ENCODE measurements at regions not wholly inside any gene's neighbourhood (a gene's known extent, or its start where the extent isn't known, plus 50 kb on each side); places are given as distances from the start of the nearest gene placed in this dataset.

GRCh38 chr2:2560374-2561015, 229.4 kb upstream of the MYT1L start:
- DNase-seq, result no peak
- Histone ChIP-seq H3K4me1 (ENCODE audit: low read length) (no peaks in the 10 kb centered on the region), H3K4me3 (ENCODE audit: low read length) (no peak overlapping the region), H3K4me2 (ENCODE audit: low read depth, low read length) (no peak overlapping the region), H3K27me3 (replicated peaks; ENCODE audit: insufficient read depth, low read length) (no peaks in the 10 kb centered on the region), H3K79me2 (ENCODE audit: low read length) (no peaks in the 10 kb centered on the region), H4K20me1 (ENCODE audit: insufficient read depth, low read length) (no peaks in the 10 kb centered on the region), H3K9ac (ENCODE audit: low read length) (no peak overlapping the region), H3K9me2 (replicated peaks; ENCODE audit: insufficient read depth, low read length) (no peaks in the 10 kb centered on the region), H3K27ac (ENCODE audit: low read length) (no peak overlapping the region), H2AFZ (ENCODE audit: low read length) (no peak overlapping the region), H3K9me3 (replicated peaks; ENCODE audit: insufficient read depth, low read length) (no peaks in the 10 kb centered on the region), H3K36me3 (replicated peaks; ENCODE audit: insufficient read depth, low read length) (no peaks in the 10 kb centered on the region), H3F3A (ENCODE audit: insufficient read depth, low read length) (no peaks in the 10 kb centered on the region)
- TF ChIP-seq EZH2 (optimal IDR thresholded peaks at IDR 0.05; ENCODE audit: low read depth, low read length) (no peak), EZH2phosphoT487 (IDR thresholded peaks at IDR 0.05; ENCODE audit: low read length) (no peak), CTCF (IDR thresholded peaks at IDR 0.05; ENCODE audit: low read length) (no peak)

GRCh38 chr2:2558476-2558875, 227.4 kb upstream of the MYT1L start:
- no peak overlapping the region for H3K4me3 ChIP-seq (ENCODE audit: low read length)
- no peaks in the 10 kb centered on the region for H3K9me3 ChIP-seq (replicated peaks; ENCODE audit: insufficient read depth, low read length)
- no peaks in the 10 kb centered on the region for H3K27me3 ChIP-seq (replicated peaks; ENCODE audit: insufficient read depth, low read length)
- H3K4me1 ChIP-seq (ENCODE audit: low read length), result no peaks in the 10 kb centered on the region
- no peak overlapping the region for H3K27ac ChIP-seq (ENCODE audit: low read length)
- DNase-seq, result no peak
- H3K9ac ChIP-seq (ENCODE audit: low read length), result no peak overlapping the region
- H2AFZ ChIP-seq (ENCODE audit: low read length), result no peak overlapping the region
- no peak for TF ChIP-seq CTCF (IDR thresholded peaks at IDR 0.05; ENCODE audit: low read length)
- no peak for TF ChIP-seq EZH2 (optimal IDR thresholded peaks at IDR 0.05; ENCODE audit: low read depth, low read length)
- TF ChIP-seq EZH2phosphoT487 (IDR thresholded peaks at IDR 0.05; ENCODE audit: low read length), result no peak
- H3K79me2 ChIP-seq (ENCODE audit: low read length), result no peaks in the 10 kb centered on the region
- H3K36me3 ChIP-seq (replicated peaks; ENCODE audit: insufficient read depth, low read length), result no peaks in the 10 kb centered on the region
- H4K20me1 ChIP-seq (ENCODE audit: insufficient read depth, low read length), result no peaks in the 10 kb centered on the region
- H3K4me2 ChIP-seq (ENCODE audit: low read depth, low read length), result no peak overlapping the region
- no peaks in the 10 kb centered on the region for H3F3A ChIP-seq (ENCODE audit: insufficient read depth, low read length)
- H3K9me2 ChIP-seq (replicated peaks; ENCODE audit: insufficient read depth, low read length), result no peaks in the 10 kb centered on the region

- no peaks in the 10 kb centered on the region for H3K79me2 ChIP-seq (ENCODE audit: low read length)
- H3K27ac ChIP-seq (ENCODE audit: low read length), result no peak overlapping the region
- no peaks in the 10 kb centered on the region for H3K9me3 ChIP-seq (replicated peaks; ENCODE audit: insufficient read depth, low read length)
- H2AFZ ChIP-seq (ENCODE audit: low read length), result no peak overlapping the region
- DNase-seq, result no peak
- H3K36me3 ChIP-seq (replicated peaks; ENCODE audit: insufficient read depth, low read length), result no peaks in the 10 kb centered on the region
- H3K4me1 ChIP-seq (ENCODE audit: low read length), result no peaks in the 10 kb centered on the region
- no peak overlapping the region for H3K4me3 ChIP-seq (ENCODE audit: low read length)
- no peaks in the 10 kb centered on the region for H3F3A ChIP-seq (ENCODE audit: insufficient read depth, low read length)
- H3K9ac ChIP-seq (ENCODE audit: low read length), result no peak overlapping the region
- H3K9me2 ChIP-seq (replicated peaks; ENCODE audit: insufficient read depth, low read length), result no peaks in the 10 kb centered on the region
- H3K27me3 ChIP-seq (replicated peaks; ENCODE audit: insufficient read depth, low read length), result no peaks in the 10 kb centered on the region
- H4K20me1 ChIP-seq (ENCODE audit: insufficient read depth, low read length), result no peaks in the 10 kb centered on the region
- no peak overlapping the region for H3K4me2 ChIP-seq (ENCODE audit: low read depth, low read length)
- no peak for TF ChIP-seq EZH2 (optimal IDR thresholded peaks at IDR 0.05; ENCODE audit: low read depth, low read length)
- no peak for TF ChIP-seq CTCF (IDR thresholded peaks at IDR 0.05; ENCODE audit: low read length)
- no peak for TF ChIP-seq EZH2phosphoT487 (IDR thresholded peaks at IDR 0.05; ENCODE audit: low read length)
Observed at GRCh38 chr2:2557475-2557874, 226.4 kb upstream of the MYT1L start.

Data from MM.1S (cell line).